Activated CD4-positive, alpha-beta memory T cell treated with anti-CD3 and anti-CD28 coated beads, Interleukin-2, amount 10 ng/mL, durations not matched to agents 7 days and 5 days (primary cell): ENCODE measurements at regions not wholly inside any gene's neighbourhood (a gene's known extent, or its start where the extent isn't known, plus 50 kb on each side); places are given as distances from the start of the nearest gene placed in this dataset.
"Not testable (repeated sequence)": the region's sequence is repeated elsewhere in the genome, so short reads cannot be mapped to it uniquely, and the experiment has no call there.

ENCODE experiments used
- CTCF ChIA-PET: fragments of 350-600 bp; sonication (Branson Sonifier 250); formaldehyde crosslinking; loops from one replicate; lab custom pipeline; 2021; ENCODE audit warnings: antibody characterized with exemption, inconsistent platforms; lab: Charles Lee
- POLR2A ChIA-PET: fragments of 350-600 bp; sonication (Branson Sonifier 250); formaldehyde crosslinking; loops from one replicate; lab custom pipeline; 2021; ENCODE audit warnings: antibody characterized with exemption; lab: Charles Lee
- DNase-seq: peaks from one replicate; pipeline ENCODE4 v3.0.0-alpha.2; 2020
- H3K27ac Mint-ChIP-seq: one replicate; pipeline ENCODE4 v1.8.0; 2021; ENCODE audit warnings: mild to moderate bottlenecking, mixed read lengths
- H3K27me3 Mint-ChIP-seq: one replicate; pipeline ENCODE4 v1.8.0; 2021; ENCODE audit warnings: mixed read lengths
- H3K36me3 Mint-ChIP-seq: one replicate; pipeline ENCODE4 v1.8.0; 2021; ENCODE audit warnings: low read depth, mixed read lengths
- H3K4me1 Mint-ChIP-seq: one replicate; pipeline ENCODE4 v1.8.0; 2021; ENCODE audit warnings: mixed read lengths
- H3K4me3 Mint-ChIP-seq: one replicate; pipeline ENCODE4 v1.8.0; 2021; ENCODE audit warnings: mild to moderate bottlenecking, mixed read lengths
- H3K9me3 Mint-ChIP-seq: one replicate; pipeline ENCODE4 v1.8.0; 2021; ENCODE audit warnings: mixed read lengths

DNA sequence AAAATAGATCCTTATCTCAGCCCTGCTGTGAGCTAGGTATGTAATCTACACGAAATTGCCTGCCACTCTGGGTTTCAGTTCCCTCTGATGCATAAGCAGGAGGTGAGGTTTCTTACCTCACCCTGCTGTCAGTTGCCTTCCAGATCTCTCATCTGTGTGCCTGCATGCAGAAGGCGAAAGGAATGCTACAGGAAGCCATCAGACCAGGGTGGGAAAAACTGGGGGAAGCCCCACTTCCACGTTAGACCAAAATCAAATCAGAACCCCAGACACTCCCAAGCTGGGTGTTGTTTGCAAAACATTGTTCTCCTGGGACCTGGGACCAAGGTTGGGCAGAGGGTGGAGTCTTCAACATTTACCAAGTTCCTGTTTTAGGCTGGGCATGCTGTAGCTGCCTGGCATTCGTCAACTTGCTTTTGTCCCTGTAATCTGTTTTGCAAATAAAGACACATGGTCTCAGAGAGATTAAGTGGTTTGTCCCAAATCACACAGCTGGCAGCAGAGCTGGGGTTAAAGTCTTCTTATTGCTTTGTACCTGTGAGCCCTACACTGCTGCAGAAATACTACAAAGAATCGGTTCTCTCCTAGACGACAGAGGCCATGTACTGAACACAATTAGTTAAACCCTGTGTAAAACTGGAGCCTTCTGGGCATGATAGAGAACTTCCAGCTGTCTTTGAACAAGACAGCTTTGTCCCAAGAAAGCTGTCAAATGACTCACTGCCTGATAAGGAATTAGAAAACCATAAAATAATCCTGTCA, 389.7 kb upstream of the RUNX1 start:
- ChIA-PET POLR2A (no interaction called here), CTCF (interaction anchor here (0.6 to 1.5 kb wide), 2 partner anchors 178 to 1785 kb away, joined by 3 read pairs; no protein-coding TSS in a partner anchor)
- Mint-ChIP-seq H3K27me3 (peaks cover 39% of the 10 kb centered on the region), H3K4me1 (peaks cover 10% of the 10 kb centered on the region), H3K9me3 (peaks cover 7% of the 10 kb centered on the region), H3K27ac (no peak overlapping the region), H3K4me3 (no peak overlapping the region), H3K36me3 (no peaks in the 10 kb centered on the region)
- DNase-seq, result no peak

GRCh38 chr21:35437941-35438340, 388.8 kb upstream of the RUNX1 start:
- Mint-ChIP-seq H3K9me3 (peaks cover 8% of the 10 kb centered on the region), H3K36me3 (no peaks in the 10 kb centered on the region), H3K27ac (no peak overlapping the region), H3K4me3 (no peak overlapping the region), H3K4me1 (peaks cover 10% of the 10 kb centered on the region), H3K27me3 (peaks cover 35% of the 10 kb centered on the region)
- CTCF ChIA-PET, result interaction anchor here (0.5 to 1.5 kb wide), 4 partner anchors 10 to 1784 kb away, joined by 3 to 4 read pairs (median 3); no protein-coding TSS in a partner anchor
- POLR2A ChIA-PET, result no interaction called here
- DNase-seq, result no peak

GRCh38 chr21:35436899-35437298, 387.8 kb upstream of the RUNX1 start:
- Mint-ChIP-seq H3K36me3 (no peaks in the 10 kb centered on the region), H3K27ac (no peak overlapping the region), H3K4me1 (peaks cover 10% of the 10 kb centered on the region), H3K9me3 (peaks cover 15% of the 10 kb centered on the region), H3K4me3 (no peak overlapping the region), H3K27me3 (peaks cover 28% of the 10 kb centered on the region)
- CTCF ChIA-PET, result interaction anchor here (0.6 to 1.1 kb wide), 4 partner anchors 9 to 560 kb away, joined by 3 to 5 read pairs (median 4); no protein-coding TSS in a partner anchor
- POLR2A ChIA-PET, result no interaction called here
- no peak for DNase-seq

- peaks cover 17% of the 10 kb centered on the region for H3K9me3 Mint-ChIP-seq
- H3K36me3 Mint-ChIP-seq, H3K27ac Mint-ChIP-seq, H3K4me1 Mint-ChIP-seq, CTCF ChIA-PET, H3K4me3 Mint-ChIP-seq, DNase-seq, POLR2A ChIA-PET: not testable (repeated sequence)
- H3K27me3 Mint-ChIP-seq, result peaks cover 31% of the 10 kb centered on the region
Observed at GRCh38 chr21:35432601-35433000, 383.5 kb upstream of the RUNX1 start.

GRCh38 chr21:35430260-35430659, 381.2 kb upstream of the RUNX1 start:
- Mint-ChIP-seq H3K27ac (no peak overlapping the region), H3K9me3 (peaks cover 17% of the 10 kb centered on the region), H3K4me3 (no peak overlapping the region), H3K4me1 (peaks cover 19% of the 10 kb centered on the region), H3K27me3 (peaks cover 22% of the 10 kb centered on the region), H3K36me3 (peaks cover 3% of the 10 kb centered on the region)
- POLR2A ChIA-PET, result no interaction called here
- DNase-seq, result no peak
- CTCF ChIA-PET, result no interaction called here

- no peak for DNase-seq
- Mint-ChIP-seq H3K36me3 (peaks cover 3% of the 10 kb centered on the region), H3K4me1 (peaks cover 19% of the 10 kb centered on the region), H3K4me3 (no peak overlapping the region), H3K27ac (no peak overlapping the region), H3K27me3 (peaks cover 13% of the 10 kb centered on the region), H3K9me3 (peaks cover 10% of the 10 kb centered on the region)
- ChIA-PET POLR2A (no interaction called here), CTCF (no interaction called here)
Observed at GRCh38 chr21:35428937-35429336, 379.8 kb upstream of the RUNX1 start.

- Mint-ChIP-seq H3K4me1 (peaks cover 19% of the 10 kb centered on the region), H3K4me3 (no peak overlapping the region), H3K27me3 (peaks cover 14% of the 10 kb centered on the region), H3K9me3 (peaks cover 10% of the 10 kb centered on the region), H3K36me3 (peaks cover 3% of the 10 kb centered on the region), H3K27ac (no peak overlapping the region)
- ChIA-PET CTCF (no interaction called here), POLR2A (no interaction called here)
- DNase-seq, result no peak
Observed at GRCh38 chr21:35428489-35428888, 379.4 kb upstream of the RUNX1 start.

DNA sequence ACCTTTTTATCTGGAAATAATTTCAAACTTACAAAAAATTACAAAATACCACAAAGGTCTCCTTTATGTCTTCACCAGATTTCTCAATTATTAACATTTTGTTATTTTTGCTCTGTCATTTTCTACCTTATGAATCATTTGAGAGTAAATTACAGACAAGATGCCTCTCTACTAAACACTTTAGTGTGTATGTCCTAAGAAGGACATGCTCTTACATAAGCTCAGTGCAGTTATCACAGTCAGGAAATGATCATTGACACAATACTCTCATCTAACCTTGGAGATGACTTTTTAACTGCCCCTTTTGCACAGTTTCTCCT, 378.9 kb upstream of the RUNX1 start:
- CTCF ChIA-PET, result interaction anchor here (0.8 kb wide), 1 partner anchor 10 kb away, joined by 3 read pairs; no protein-coding TSS in a partner anchor
- Mint-ChIP-seq H3K27ac (no peak overlapping the region), H3K36me3 (peaks cover 3% of the 10 kb centered on the region), H3K27me3 (peaks cover 16% of the 10 kb centered on the region), H3K9me3 (peaks cover 9% of the 10 kb centered on the region), H3K4me3 (no peak overlapping the region), H3K4me1 (peaks cover 19% of the 10 kb centered on the region)
- POLR2A ChIA-PET, result no interaction called here
- no peak for DNase-seq

- Mint-ChIP-seq H3K4me3 (no peak overlapping the region), H3K27ac (no peak overlapping the region)
Observed at GRCh38 chr21:35427320-35428000, 378.4 kb upstream of the RUNX1 start.

DNA sequence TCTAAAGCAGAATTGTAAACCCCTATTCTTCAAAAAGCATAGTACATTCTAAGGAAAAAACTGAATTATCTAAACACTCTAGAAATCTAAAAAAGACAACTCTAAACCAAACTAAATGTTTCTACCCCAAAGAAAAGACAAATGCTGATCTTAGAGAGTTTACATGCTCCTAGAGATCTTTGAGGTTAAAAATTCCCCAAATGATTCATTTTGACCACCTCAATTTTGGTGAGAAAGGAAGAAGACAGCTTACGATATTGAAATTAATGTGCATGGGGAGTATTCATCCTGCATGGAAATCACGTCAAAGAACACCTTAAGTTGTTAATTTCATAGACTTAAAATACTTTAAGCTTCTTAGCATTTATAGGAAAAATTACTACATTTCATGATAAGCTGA, 377.8 kb upstream of the RUNX1 start:
- CTCF ChIA-PET, result no interaction called here
- no peak overlapping the region for H3K4me3 Mint-ChIP-seq
- POLR2A ChIA-PET, result interaction anchor here (0.6 kb wide), 1 partner anchor 539 kb away, joined by 3 read pairs; no protein-coding TSS in a partner anchor
- no peak for DNase-seq
- H3K27ac Mint-ChIP-seq, result no peak overlapping the region
- peaks cover 3% of the 10 kb centered on the region for H3K36me3 Mint-ChIP-seq
- H3K4me1 Mint-ChIP-seq, result peaks cover 19% of the 10 kb centered on the region
- H3K9me3 Mint-ChIP-seq, result peaks cover 4% of the 10 kb centered on the region
- H3K27me3 Mint-ChIP-seq, result peaks cover 16% of the 10 kb centered on the region

More at GRCh38 chr21:35427320-35428000, 378.4 kb upstream of the RUNX1 start:
- Mint-ChIP-seq H3K4me1 (peaks cover 19% of the 10 kb centered on the region), H3K36me3 (peaks cover 3% of the 10 kb centered on the region), H3K27me3 (peaks cover 16% of the 10 kb centered on the region), H3K9me3 (peaks cover 4% of the 10 kb centered on the region)
- POLR2A ChIA-PET, result no interaction called here
- CTCF ChIA-PET, result interaction anchor here (0.8 kb wide), 1 partner anchor 10 kb away, joined by 3 read pairs; no protein-coding TSS in a partner anchor
- no peak for DNase-seq

DNA sequence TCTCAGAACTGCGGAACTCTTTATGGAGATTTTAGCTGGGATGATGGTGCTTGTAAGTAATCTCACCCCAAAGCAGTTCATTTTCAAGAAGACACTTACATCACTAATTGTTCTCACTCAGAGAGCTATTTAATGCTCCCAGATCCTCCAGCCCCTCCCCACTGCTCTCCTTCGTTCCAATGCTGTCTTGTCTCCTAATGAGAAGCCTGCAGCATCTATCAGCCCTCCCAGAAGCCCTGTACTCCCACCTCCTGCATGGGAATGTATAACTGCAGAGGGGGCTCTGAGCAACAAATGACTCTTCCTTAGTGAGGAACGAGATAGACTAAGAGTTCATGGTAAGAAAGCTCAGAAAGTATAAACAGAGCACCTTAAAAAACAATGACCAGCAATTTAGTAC, 377.4 kb upstream of the RUNX1 start:
- ChIA-PET CTCF (interaction anchor here (0.7 kb wide), 1 partner anchor 375 kb away, joined by 3 read pairs; no protein-coding TSS in a partner anchor), POLR2A (interaction anchor here (0.6 kb wide), 1 partner anchor 538 kb away, joined by 3 read pairs; no protein-coding TSS in a partner anchor)
- DNase-seq, result no peak
- Mint-ChIP-seq H3K4me1 (peaks cover 19% of the 10 kb centered on the region), H3K27ac (no peak overlapping the region), H3K27me3 (peaks cover 16% of the 10 kb centered on the region), H3K36me3 (peaks cover 3% of the 10 kb centered on the region), H3K4me3 (no peak overlapping the region), H3K9me3 (peaks cover 7% of the 10 kb centered on the region)

DNA sequence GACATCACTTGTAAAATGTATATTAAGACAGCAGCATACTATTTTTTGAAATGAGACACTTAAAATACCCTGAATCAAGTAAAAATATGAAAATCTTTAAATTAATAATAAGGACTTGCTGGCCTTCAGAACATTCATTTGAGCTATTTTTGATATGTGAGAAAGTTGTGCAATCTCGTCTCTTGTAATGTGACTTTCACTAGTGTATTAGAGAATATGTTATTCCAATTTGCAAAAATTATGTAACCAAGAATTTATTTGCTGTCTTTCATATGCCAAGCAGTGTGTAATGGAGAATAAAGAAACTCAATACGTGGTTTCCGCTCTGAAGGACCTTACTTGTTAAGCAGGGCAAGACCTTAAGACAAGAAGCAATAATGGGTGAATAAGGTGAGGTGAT, 375.0 kb upstream of the RUNX1 start:
- POLR2A ChIA-PET, result no interaction called here

DNA sequence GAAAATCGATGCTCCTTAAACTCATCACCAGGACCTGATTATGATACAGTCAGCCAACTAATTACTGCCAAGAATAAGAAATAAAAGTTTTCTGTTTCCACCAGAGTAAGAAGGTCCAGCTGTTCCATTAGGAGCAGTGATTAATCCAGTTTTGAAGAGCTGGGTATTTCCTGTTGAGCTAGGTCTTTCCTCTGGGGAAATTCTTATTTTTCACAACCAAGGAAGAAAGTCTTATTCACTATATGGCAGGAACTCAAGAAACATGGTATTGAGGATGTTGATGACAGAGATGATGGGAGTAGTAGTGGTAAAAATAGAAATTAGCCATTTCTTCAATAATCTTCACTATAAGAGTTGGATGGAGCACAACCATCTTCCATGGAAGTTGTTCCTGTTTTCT, 374.6 kb upstream of the RUNX1 start:
- peaks cover 11% of the 10 kb centered on the region for H3K27me3 Mint-ChIP-seq
- no peak overlapping the region for H3K4me3 Mint-ChIP-seq
- no peak overlapping the region for H3K27ac Mint-ChIP-seq
- peaks cover 16% of the 10 kb centered on the region for H3K4me1 Mint-ChIP-seq
- H3K9me3 Mint-ChIP-seq, result peaks cover 16% of the 10 kb centered on the region
- H3K36me3 Mint-ChIP-seq, result no peaks in the 10 kb centered on the region
- ChIA-PET POLR2A (no interaction called here), CTCF (no interaction called here)
- no peak for DNase-seq

More for the DNA sequence above, 375.0 kb upstream of the RUNX1 start:
- Mint-ChIP-seq H3K27me3 (peaks cover 13% of the 10 kb centered on the region), H3K36me3 (no peaks in the 10 kb centered on the region), H3K4me1 (peaks cover 19% of the 10 kb centered on the region), H3K9me3 (peaks cover 13% of the 10 kb centered on the region), H3K27ac (no peak overlapping the region), H3K4me3 (no peak overlapping the region)
- no peak for DNase-seq
- CTCF ChIA-PET, result no interaction called here
